ENCODE measurements at regions not wholly inside any gene's neighbourhood (a gene's known extent, or its start where the extent isn't known, plus 50 kb on each side); places are given as distances from the start of the nearest gene placed in this dataset.
A peak's percentile ranks its signal among the peaks of the same experiment; 100 is the strongest.

GRCh38 chr2:204040016-204040415, 103.5 kb downstream of the ICOS start:
- DNase-seq: no peak
- in situ Hi-C loops (cut with MboI; ENCODE audit: low pct_unique_long_range_greater_than_20kb, low sequenced_read_pairs): no loop called here

DNA sequence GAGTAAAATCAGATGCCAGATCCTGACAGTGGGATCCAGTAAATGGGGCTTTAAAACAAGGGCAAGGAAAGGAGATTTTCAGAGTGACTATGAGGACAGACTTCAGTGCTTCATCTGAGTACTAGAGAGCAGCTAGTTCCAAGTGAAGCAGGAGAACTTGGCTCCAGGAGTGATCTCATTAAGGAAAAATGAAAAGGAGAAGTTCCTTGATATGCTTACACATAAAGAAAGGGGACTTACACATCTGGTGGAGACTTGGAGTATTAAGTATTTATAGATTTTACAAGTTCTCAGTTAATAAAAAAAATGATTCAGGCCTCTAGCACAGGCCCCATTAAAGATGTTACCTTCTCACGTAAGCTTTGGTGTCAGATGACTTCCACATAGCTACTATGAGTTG, 105.8 kb downstream of the ICOS start:
- no peak for DNase-seq
- in situ Hi-C loops (cut with MboI; ENCODE audit: low pct_unique_long_range_greater_than_20kb, low sequenced_read_pairs): no loop called here

GRCh38 chr2:204046145-204046544, 109.6 kb downstream of the ICOS start:
- no peak for DNase-seq
- in situ Hi-C loops (cut with MboI; ENCODE audit: low pct_unique_long_range_greater_than_20kb, low sequenced_read_pairs): no loop called here

DNA sequence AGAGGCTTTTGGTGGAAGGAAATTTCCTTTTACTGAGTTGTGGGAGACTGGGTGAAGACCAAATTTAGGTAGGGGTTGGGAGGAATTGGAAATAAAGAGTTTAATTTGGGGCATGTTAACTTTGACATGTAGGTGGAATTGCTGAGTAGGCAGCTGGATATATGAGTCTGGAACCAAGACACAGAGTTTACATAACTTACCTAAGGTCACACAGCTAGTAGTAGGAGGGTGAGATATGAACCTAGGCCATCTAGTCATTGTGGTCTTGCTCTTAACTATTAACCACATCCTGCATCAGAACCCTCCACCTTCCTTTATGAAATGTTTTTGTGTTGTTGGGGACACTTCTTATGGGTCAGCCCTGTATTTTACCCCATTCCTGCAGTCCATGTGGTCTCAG, 113.1 kb downstream of the ICOS start:
- in situ Hi-C loops (cut with MboI; ENCODE audit: low pct_unique_long_range_greater_than_20kb, low sequenced_read_pairs): no loop called here
- DNase-seq: no peak

GRCh38 chr2:204050681-204051080, 114.1 kb downstream of the ICOS start:
- in situ Hi-C loops (cut with MboI; ENCODE audit: low pct_unique_long_range_greater_than_20kb, low sequenced_read_pairs): no loop called here
- no peak for DNase-seq

GRCh38 chr2:204051476-204051875, 114.9 kb downstream of the ICOS start:
- in situ Hi-C loops (cut with MboI; ENCODE audit: low pct_unique_long_range_greater_than_20kb, low sequenced_read_pairs): no loop called here

DNA sequence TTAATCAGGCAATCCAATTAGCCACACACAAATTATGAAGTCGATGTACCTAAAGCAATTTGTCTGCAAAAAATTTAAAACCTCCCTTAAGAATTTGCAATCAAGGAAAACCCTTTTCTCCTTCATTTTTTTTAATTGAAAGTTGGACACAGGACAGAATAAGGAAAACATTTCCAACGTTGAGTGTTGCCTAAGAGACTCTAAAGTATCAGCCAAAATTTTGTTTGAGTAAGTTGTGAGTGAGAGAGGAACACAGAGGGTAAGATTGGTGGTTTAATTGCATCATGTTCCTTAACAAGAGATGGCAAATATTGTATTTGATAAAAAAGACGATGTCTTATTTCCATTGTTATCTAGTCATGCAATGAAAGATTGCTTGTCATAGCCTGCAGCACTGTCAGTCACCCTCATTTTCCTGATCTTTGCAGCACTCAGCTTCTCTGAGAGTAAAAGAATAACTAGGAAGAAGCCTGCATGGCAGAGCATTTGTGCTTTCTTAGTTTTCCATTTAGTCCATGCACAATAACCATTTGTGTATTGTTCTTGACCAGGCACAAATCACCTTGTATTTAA, 115.5 kb downstream of the ICOS start:
- in situ Hi-C loops (cut with MboI; ENCODE audit: low pct_unique_long_range_greater_than_20kb, low sequenced_read_pairs): no loop called here

More at GRCh38 chr2:204051476-204051875, 114.9 kb downstream of the ICOS start:
- no peak for DNase-seq

DNA sequence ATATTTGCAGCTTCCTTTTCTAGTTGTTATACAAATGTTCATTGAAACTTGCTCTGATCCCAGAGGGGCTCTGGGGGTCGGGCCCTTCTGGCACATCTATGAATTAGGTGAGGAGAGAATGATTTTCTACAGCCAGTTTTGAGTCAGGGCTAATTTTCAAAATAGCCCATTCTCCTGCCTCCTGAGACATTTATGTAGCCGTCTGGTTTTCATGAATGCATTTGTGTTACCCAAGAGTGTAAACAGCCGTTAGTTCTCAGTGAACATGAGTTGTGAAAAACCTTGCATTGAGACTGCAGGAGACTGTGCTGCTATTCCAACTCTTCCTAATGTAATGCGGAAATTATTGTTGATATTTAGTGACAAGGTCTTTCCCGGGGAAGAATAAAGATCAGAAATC, 122.5 kb downstream of the ICOS start:
- in situ Hi-C loops (cut with MboI; ENCODE audit: low pct_unique_long_range_greater_than_20kb, low sequenced_read_pairs): no loop called here
- no peak for DNase-seq

More for the DNA sequence above, 115.5 kb downstream of the ICOS start:
- no peak for DNase-seq

GRCh38 chr2:204060841-204061240, 124.3 kb downstream of the ICOS start:
- DNase-seq: no peak
- in situ Hi-C loops (cut with MboI; ENCODE audit: low pct_unique_long_range_greater_than_20kb, low sequenced_read_pairs): no loop called here

DNA sequence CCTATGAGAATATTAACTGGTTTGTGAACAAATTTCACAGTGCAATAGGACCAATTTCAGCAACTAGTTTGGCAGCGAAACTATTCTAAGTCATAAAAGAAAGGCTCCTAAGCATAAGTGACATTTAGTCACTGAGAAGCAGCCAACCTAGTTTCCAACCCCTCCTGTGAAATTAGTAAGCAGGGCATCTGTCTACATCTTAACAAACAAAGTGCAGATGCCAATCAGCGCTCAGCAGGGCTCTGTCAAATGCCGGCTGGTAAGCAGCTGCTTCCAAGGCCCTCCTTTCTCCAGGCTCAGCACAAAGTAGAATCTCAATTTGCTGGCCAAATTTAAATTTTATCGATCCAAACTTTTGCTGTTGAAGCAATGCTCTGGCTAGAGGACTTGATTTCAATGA, 124.7 kb downstream of the ICOS start:
- in situ Hi-C loops (cut with MboI; ENCODE audit: low pct_unique_long_range_greater_than_20kb, low sequenced_read_pairs): no loop called here
- DNase-seq: no peak

DNA sequence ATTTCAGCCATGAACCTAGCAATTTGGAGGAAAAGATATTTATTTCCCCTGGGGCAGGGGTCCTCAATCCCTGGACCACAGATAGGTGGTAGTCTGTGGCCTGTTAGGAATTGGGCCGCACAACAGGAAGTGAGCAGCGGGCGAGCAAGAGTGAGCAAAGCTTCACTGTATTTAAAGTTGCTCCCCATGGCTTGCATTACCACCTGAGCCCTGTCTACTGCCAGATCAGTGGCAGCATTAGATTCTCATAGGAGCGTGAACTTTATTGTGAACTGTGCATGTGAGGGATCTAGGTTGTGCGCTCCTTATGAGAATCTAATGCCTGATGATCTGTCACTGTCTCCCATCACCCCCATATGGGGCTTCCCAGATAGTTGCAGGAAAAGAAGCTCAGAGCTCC, 127.6 kb downstream of the ICOS start:
- DNase-seq: no peak
- in situ Hi-C loops (cut with MboI; ENCODE audit: low pct_unique_long_range_greater_than_20kb, low sequenced_read_pairs): no loop called here

GRCh38 chr2:204065566-204065965, 129.0 kb downstream of the ICOS start:
- in situ Hi-C loops (cut with MboI; ENCODE audit: low pct_unique_long_range_greater_than_20kb, low sequenced_read_pairs): no loop called here

GRCh38 chr2:204066051-204066450, 129.5 kb downstream of the ICOS start:
- DNase-seq: no peak
- in situ Hi-C loops (cut with MboI; ENCODE audit: low pct_unique_long_range_greater_than_20kb, low sequenced_read_pairs): no loop called here

More at GRCh38 chr2:204065566-204065965, 129.0 kb downstream of the ICOS start:
- no peak for DNase-seq

GRCh38 chr2:204069804-204070203, 133.2 kb downstream of the ICOS start:
- in situ Hi-C loops (cut with MboI; ENCODE audit: low pct_unique_long_range_greater_than_20kb, low sequenced_read_pairs): no loop called here

GRCh38 chr2:204072443-204073324, 136.1 kb downstream of the ICOS start:
- peak; percentile 27 for DNase-seq
- in situ Hi-C loops (cut with MboI; ENCODE audit: low pct_unique_long_range_greater_than_20kb, low sequenced_read_pairs): no loop called here

More at GRCh38 chr2:204069804-204070203, 133.2 kb downstream of the ICOS start:
- no peak for DNase-seq

GRCh38 chr2:204074456-204074855, 137.9 kb downstream of the ICOS start:
- in situ Hi-C loops (cut with MboI; ENCODE audit: low pct_unique_long_range_greater_than_20kb, low sequenced_read_pairs): no loop called here
- DNase-seq: no peak

GRCh38 chr2:204078003-204078698, 141.6 kb downstream of the ICOS start:
- in situ Hi-C loops (cut with MboI; ENCODE audit: low pct_unique_long_range_greater_than_20kb, low sequenced_read_pairs): no loop called here
- DNase-seq: no peak

DNA sequence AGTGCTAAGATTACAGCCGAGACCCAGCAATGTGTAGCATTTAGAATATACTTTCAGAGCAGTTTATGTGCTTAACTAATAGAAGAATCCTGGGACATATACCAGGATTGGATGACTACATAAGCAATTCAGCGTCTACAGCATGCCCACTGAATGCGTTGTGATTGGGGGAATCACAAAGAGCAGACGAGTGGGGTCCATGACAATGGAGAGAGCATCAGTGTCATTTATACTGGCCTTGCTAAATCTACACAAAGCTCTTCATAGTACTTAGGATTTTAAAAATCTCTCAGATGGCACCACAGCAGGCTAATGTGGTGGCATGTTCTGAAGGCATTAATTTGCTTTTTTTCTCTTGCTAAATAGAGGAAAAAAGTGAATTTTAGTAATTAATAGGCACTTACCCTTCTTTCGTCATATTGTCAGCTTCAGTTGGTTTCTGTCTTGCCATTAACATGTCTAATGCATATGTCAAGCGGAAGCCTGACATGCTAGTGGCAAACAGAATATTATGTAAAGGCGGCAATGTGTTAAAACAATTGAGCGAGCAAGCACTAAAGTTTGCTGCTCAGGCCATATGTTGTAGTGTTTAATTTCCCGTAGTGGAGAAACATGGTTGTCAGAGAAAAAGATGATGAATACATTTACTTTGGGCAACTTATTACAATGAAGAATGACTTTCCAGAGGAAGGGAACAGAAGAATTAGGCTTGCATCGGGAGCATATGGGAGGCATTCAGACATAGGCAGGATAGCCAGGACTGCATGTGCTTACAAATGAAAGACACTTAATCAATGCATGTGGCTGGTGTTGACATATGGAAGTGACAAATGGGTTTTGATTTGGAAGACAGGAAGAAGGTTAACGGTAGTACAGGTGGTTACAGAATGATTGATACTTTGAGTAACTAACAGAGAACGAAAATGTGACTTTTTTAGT, 145.2 kb downstream of the ICOS start:
- in situ Hi-C loops (cut with MboI; ENCODE audit: low pct_unique_long_range_greater_than_20kb, low sequenced_read_pairs): no loop called here
- no peak for DNase-seq

DNA sequence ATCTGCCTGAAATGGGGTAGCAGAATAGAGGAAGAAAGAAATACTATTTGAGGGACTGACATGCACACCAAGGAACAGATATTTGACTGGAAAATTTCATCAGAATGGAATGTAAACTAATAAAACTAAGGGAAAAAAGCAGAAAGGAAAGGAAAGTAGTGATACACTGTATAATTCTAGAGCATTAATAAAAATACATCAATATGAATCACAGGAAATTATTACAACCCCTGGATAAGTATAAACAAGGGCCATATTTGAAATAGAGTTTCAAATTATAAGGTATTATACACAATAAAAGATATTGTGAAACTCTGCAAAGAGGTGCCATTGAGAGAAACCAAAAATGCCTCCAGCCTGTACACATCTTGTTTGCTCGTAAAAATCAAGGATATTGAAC, 149.6 kb downstream of the ICOS start:
- no peak for DNase-seq
- in situ Hi-C loops (cut with MboI; ENCODE audit: low pct_unique_long_range_greater_than_20kb, low sequenced_read_pairs): no loop called here

Data from KBM-7 (cell line).